Vagina (tissue), 2 donors: ENCODE measurements at regions not wholly inside any gene's neighbourhood (a gene's known extent, or its start where the extent isn't known, plus 50 kb on each side); places are given as distances from the start of the nearest gene placed in this dataset.

ENCODE experiments used
- CTCF ChIP-seq, 3 experiments: fragments of 450-650 bp in 2 of 3; fragments of 200-600 bp in 1 of 3; sonication (generic) in 1 of 3; IDR thresholded peaks; one replicate each; pipeline ENCODE4 v1.5.1; 2017 to 2019; ENCODE audit warnings: antibody characterized with exemption in 3 of 3, mild to moderate bottlenecking in 2 of 3, moderate library complexity in 2 of 3
- POLR2A ChIP-seq, 2 donors: fragments of 450-650 bp; IDR thresholded peaks; one replicate each; pipeline ENCODE4 v1.6.1; 2017; ENCODE audit warnings: antibody characterized with exemption in 2 of 2, mild to moderate bottlenecking in 2 of 2, moderate library complexity in 2 of 2

- TF ChIP-seq CTCF (IDR thresholded peaks at IDR 0.05) (no peak), POLR2A (IDR thresholded peaks at IDR 0.05) (no peak)
Measured at GRCh38 chr5:91794856-91795548, 411.9 kb upstream of the ARRDC3 start.
